ENCODE measurements at regions not wholly inside any gene's neighbourhood (a gene's known extent, or its start where the extent isn't known, plus 50 kb on each side); places are given as distances from the start of the nearest gene placed in this dataset.

- no peaks in the 10 kb centered on the region for H3K27me3 ChIP-seq (ENCODE audit: insufficient read depth, poor library complexity, severe bottlenecking)
- no peak overlapping the region for H3K4me3 ChIP-seq (ENCODE audit: severe bottlenecking)
- DNase-seq (ENCODE audit: low spot score) (no peak), ATAC-seq (ENCODE audit: low read depth) (no peak)
- no peaks in the 10 kb centered on the region for H3K4me1 ChIP-seq (ENCODE audit: insufficient read depth, poor library complexity, severe bottlenecking)
- no peaks in the 10 kb centered on the region for H3K9me3 ChIP-seq (ENCODE audit: severe bottlenecking)
- H3K36me3 ChIP-seq (ENCODE audit: low read depth), result no peaks in the 10 kb centered on the region
- TF ChIP-seq CTCF (IDR thresholded peaks at IDR 0.05; ENCODE audit: poor library complexity, severe bottlenecking), result no peak
- no peak overlapping the region for H3K27ac ChIP-seq (ENCODE audit: poor library complexity, severe bottlenecking)
These were observed 126.8 kb upstream of the IRS2 start for GRCh38 chr13:109913186-109913585.

DNA sequence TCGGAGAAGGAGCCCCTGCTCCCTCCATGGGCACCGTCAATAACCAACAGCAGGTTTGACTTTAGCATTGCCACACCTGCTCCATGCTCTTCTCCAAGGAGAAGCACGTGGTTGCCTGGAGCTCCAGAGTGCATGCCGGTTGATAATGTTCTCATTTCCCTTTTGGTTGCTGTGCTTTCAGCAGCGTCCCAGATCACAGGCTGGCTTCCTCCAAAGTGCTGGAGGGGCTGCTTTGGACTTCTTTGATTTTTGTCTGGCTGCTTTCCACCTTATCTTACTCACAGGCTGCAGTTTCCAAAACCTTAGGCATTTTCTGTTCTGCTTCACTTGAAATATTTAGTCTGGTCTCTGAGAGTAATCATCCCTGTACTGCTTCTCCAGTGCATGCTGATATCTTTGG, 123.8 kb upstream of the IRS2 start:
- Histone ChIP-seq H3K27ac (ENCODE audit: poor library complexity, severe bottlenecking) (no peak overlapping the region), H3K4me1 (ENCODE audit: insufficient read depth, poor library complexity, severe bottlenecking) (no peaks in the 10 kb centered on the region), H3K36me3 (ENCODE audit: low read depth) (no peaks in the 10 kb centered on the region), H3K9me3 (ENCODE audit: severe bottlenecking) (no peaks in the 10 kb centered on the region), H3K27me3 (ENCODE audit: insufficient read depth, poor library complexity, severe bottlenecking) (no peaks in the 10 kb centered on the region), H3K4me3 (ENCODE audit: severe bottlenecking) (no peak overlapping the region)
- DNase-seq (ENCODE audit: low spot score), result no peak
- no peak for ATAC-seq (ENCODE audit: low read depth)
- no peak for TF ChIP-seq CTCF (IDR thresholded peaks at IDR 0.05; ENCODE audit: poor library complexity, severe bottlenecking)

GRCh38 chr13:109906976-109907375, 120.6 kb upstream of the IRS2 start:
- H3K27ac ChIP-seq (ENCODE audit: poor library complexity, severe bottlenecking), result no peak overlapping the region
- no peak for ATAC-seq (ENCODE audit: low read depth)
- H3K4me3 ChIP-seq (ENCODE audit: severe bottlenecking), result no peak overlapping the region
- H3K9me3 ChIP-seq (ENCODE audit: severe bottlenecking), result no peaks in the 10 kb centered on the region
- no peak for DNase-seq (ENCODE audit: low spot score)
- H3K27me3 ChIP-seq (ENCODE audit: insufficient read depth, poor library complexity, severe bottlenecking), result no peaks in the 10 kb centered on the region
- no peaks in the 10 kb centered on the region for H3K4me1 ChIP-seq (ENCODE audit: insufficient read depth, poor library complexity, severe bottlenecking)
- TF ChIP-seq CTCF (IDR thresholded peaks at IDR 0.05; ENCODE audit: poor library complexity, severe bottlenecking), result no peak
- no peaks in the 10 kb centered on the region for H3K36me3 ChIP-seq (ENCODE audit: low read depth)

DNA sequence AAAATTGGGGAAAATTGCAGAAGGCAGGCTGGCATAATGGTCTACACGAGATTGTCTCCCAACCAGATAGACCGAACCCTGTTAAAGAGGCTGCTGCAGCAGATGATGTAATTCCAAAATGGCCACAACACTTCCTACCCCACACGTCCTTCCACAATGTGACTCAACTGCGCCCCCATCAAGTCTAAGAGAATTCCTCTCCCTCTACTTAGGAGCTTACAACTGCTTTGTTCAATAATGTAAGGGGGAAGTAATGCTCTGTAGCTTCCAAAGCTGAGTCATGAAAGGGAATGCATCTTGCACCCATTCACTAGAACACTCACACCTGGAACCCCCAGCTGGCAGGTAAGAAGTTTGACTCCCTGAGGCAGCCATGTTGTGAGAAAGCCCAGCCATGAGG, 117.8 kb upstream of the IRS2 start:
- no peaks in the 10 kb centered on the region for H3K36me3 ChIP-seq (ENCODE audit: low read depth)
- TF ChIP-seq CTCF (IDR thresholded peaks at IDR 0.05; ENCODE audit: poor library complexity, severe bottlenecking), result no peak
- H3K4me3 ChIP-seq (ENCODE audit: severe bottlenecking), result no peak overlapping the region
- no peaks in the 10 kb centered on the region for H3K4me1 ChIP-seq (ENCODE audit: insufficient read depth, poor library complexity, severe bottlenecking)
- no peak for ATAC-seq (ENCODE audit: low read depth)
- H3K27me3 ChIP-seq (ENCODE audit: insufficient read depth, poor library complexity, severe bottlenecking), result no peaks in the 10 kb centered on the region
- no peak for DNase-seq (ENCODE audit: low spot score)
- H3K27ac ChIP-seq (ENCODE audit: poor library complexity, severe bottlenecking), result no peak overlapping the region
- no peaks in the 10 kb centered on the region for H3K9me3 ChIP-seq (ENCODE audit: severe bottlenecking)

GRCh38 chr13:109900741-109901140, 114.4 kb upstream of the IRS2 start:
- no peak for TF ChIP-seq CTCF (IDR thresholded peaks at IDR 0.05; ENCODE audit: poor library complexity, severe bottlenecking)
- no peak for ATAC-seq (ENCODE audit: low read depth)
- no peak overlapping the region for H3K4me3 ChIP-seq (ENCODE audit: severe bottlenecking)
- no peaks in the 10 kb centered on the region for H3K9me3 ChIP-seq (ENCODE audit: severe bottlenecking)
- DNase-seq (ENCODE audit: low spot score), result no peak
- no peak overlapping the region for H3K27ac ChIP-seq (ENCODE audit: poor library complexity, severe bottlenecking)
- H3K4me1 ChIP-seq (ENCODE audit: insufficient read depth, poor library complexity, severe bottlenecking), result no peaks in the 10 kb centered on the region
- no peaks in the 10 kb centered on the region for H3K27me3 ChIP-seq (ENCODE audit: insufficient read depth, poor library complexity, severe bottlenecking)
- H3K36me3 ChIP-seq (ENCODE audit: low read depth), result no peaks in the 10 kb centered on the region

Measured in RWPE2 (cell line).